ENCODE measurements at regions not wholly inside any gene's neighbourhood (a gene's known extent, or its start where the extent isn't known, plus 50 kb on each side); places are given as distances from the start of the nearest gene placed in this dataset.

- DNase-seq (ENCODE audit: low read depth in 2 of 2), result no peak
Observed at GRCh38 chr3:177978946-177979345, 557.3 kb upstream of the KCNMB2 start.

GRCh38 chr3:177979703-177980102 is 556.5 kb upstream of the KCNMB2 start:
- DNase-seq (ENCODE audit: low read depth in 2 of 2), result no peak

- DNase-seq (ENCODE audit: low read depth in 2 of 2), result no peak
Observed at GRCh38 chr3:177981576-177981975, 554.7 kb upstream of the KCNMB2 start.

GRCh38 chr3:177982034-177982433 is 554.2 kb upstream of the KCNMB2 start:
- no peak for DNase-seq (ENCODE audit: low read depth in 2 of 2)

GRCh38 chr3:177983320-177983719 is 552.9 kb upstream of the KCNMB2 start:
- no peak for DNase-seq (ENCODE audit: low read depth in 2 of 2)

GRCh38 chr3:177992993-177993970 is 543.0 kb upstream of the KCNMB2 start:
- DNase-seq (ENCODE audit: low read depth in 2 of 2), result no peak

- no peak for DNase-seq (ENCODE audit: low read depth in 2 of 2)
Observed at GRCh38 chr3:177994976-177995375, 541.3 kb upstream of the KCNMB2 start.

- DNase-seq (ENCODE audit: low read depth in 2 of 2), result no peak
Observed at GRCh38 chr3:177995381-177996085, 540.7 kb upstream of the KCNMB2 start.

GRCh38 chr3:178001670-178002101 is 534.5 kb upstream of the KCNMB2 start:
- DNase-seq (ENCODE audit: low read depth in 2 of 2), result peak in 1 of 2 donors; percentile 1

- no peak for DNase-seq (ENCODE audit: low read depth in 2 of 2)
Observed at GRCh38 chr3:178002113-178002512, 534.1 kb upstream of the KCNMB2 start.

GRCh38 chr3:178003756-178004155 is 532.5 kb upstream of the KCNMB2 start:
- no peak for DNase-seq (ENCODE audit: low read depth in 2 of 2)

GRCh38 chr3:178005961-178006360 is 530.3 kb upstream of the KCNMB2 start:
- no peak for DNase-seq (ENCODE audit: low read depth in 2 of 2)

- DNase-seq (ENCODE audit: low read depth in 2 of 2), result no peak
Observed at GRCh38 chr3:178010306-178010705, 525.9 kb upstream of the KCNMB2 start.

GRCh38 chr3:178019645-178020044 is 516.6 kb upstream of the KCNMB2 start:
- DNase-seq (ENCODE audit: low read depth in 2 of 2), result no peak

- no peak for DNase-seq (ENCODE audit: low read depth in 2 of 2)
Observed at GRCh38 chr3:178022599-178022998, 513.6 kb upstream of the KCNMB2 start.

- DNase-seq (ENCODE audit: low read depth in 2 of 2), result no peak
Observed at GRCh38 chr3:178028933-178029332, 507.3 kb upstream of the KCNMB2 start.

- no peak for DNase-seq (ENCODE audit: low read depth in 2 of 2)
Observed at GRCh38 chr3:178036451-178037144, 499.6 kb upstream of the KCNMB2 start.

GRCh38 chr3:178041931-178042330 is 494.3 kb upstream of the KCNMB2 start:
- no peak for DNase-seq (ENCODE audit: low read depth in 2 of 2)

- DNase-seq (ENCODE audit: low read depth in 2 of 2), result no peak
Observed at GRCh38 chr3:178042376-178042775, 493.9 kb upstream of the KCNMB2 start.

GRCh38 chr3:178043084-178043483 is 493.2 kb upstream of the KCNMB2 start:
- no peak for DNase-seq (ENCODE audit: low read depth in 2 of 2)

GRCh38 chr3:178044320-178044719 is 491.9 kb upstream of the KCNMB2 start:
- no peak for DNase-seq (ENCODE audit: low read depth in 2 of 2)

- no peak for DNase-seq (ENCODE audit: low read depth in 2 of 2)
Observed at GRCh38 chr3:178047496-178047895, 488.7 kb upstream of the KCNMB2 start.

Measured in stimulated activated CD8-positive, alpha-beta memory T cell treated with anti-CD3 and anti-CD28 coated beads, Interleukin-2, amount 100 ng/mL, for 48 hours (primary cell).